Stimulated activated naive CD4-positive, alpha-beta T cell treated with Interleukin-2 at 50 U/mL for 16 hours (primary cell): ENCODE measurements at regions not wholly inside any gene's neighbourhood (a gene's known extent, or its start where the extent isn't known, plus 50 kb on each side); places are given as distances from the start of the nearest gene placed in this dataset.
"Not testable (repeated sequence)": the region's sequence is repeated elsewhere in the genome, so short reads cannot be mapped to it uniquely, and the experiment has no call there.

ENCODE experiments used
- DNase-seq: peaks from one replicate; lab custom pipeline; 2025; lab: John Stamatoyannopoulos, UW

DNA sequence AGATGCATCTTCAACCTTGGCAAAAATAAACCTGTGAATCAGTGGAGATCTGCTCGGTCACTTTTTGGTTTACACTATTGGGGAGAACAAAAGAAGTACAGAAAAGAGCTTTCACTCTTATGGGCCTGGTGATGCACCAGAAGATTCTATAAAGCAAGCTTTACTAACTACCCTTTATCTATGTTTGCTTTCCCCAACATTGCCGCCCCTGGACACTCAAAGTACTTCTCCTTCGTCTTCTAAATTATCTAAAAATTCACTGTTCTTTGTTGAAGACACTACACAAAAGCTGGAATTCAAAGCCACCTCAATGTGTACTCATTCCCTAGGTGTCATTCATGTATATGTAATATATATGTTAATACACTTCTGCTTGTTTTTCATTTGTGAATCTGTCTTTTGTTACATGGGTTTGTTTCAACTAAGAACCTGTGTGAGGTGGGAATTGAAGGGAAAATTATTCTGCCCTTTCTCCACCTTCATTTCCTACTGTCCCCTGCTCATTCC is 97.9 kb upstream of the BTN3A2 start:
- DNase-seq = no peak

- no peak for DNase-seq
Observed at GRCh38 chr6:26268659-26269402, 96.2 kb upstream of the BTN3A2 start.

DNA sequence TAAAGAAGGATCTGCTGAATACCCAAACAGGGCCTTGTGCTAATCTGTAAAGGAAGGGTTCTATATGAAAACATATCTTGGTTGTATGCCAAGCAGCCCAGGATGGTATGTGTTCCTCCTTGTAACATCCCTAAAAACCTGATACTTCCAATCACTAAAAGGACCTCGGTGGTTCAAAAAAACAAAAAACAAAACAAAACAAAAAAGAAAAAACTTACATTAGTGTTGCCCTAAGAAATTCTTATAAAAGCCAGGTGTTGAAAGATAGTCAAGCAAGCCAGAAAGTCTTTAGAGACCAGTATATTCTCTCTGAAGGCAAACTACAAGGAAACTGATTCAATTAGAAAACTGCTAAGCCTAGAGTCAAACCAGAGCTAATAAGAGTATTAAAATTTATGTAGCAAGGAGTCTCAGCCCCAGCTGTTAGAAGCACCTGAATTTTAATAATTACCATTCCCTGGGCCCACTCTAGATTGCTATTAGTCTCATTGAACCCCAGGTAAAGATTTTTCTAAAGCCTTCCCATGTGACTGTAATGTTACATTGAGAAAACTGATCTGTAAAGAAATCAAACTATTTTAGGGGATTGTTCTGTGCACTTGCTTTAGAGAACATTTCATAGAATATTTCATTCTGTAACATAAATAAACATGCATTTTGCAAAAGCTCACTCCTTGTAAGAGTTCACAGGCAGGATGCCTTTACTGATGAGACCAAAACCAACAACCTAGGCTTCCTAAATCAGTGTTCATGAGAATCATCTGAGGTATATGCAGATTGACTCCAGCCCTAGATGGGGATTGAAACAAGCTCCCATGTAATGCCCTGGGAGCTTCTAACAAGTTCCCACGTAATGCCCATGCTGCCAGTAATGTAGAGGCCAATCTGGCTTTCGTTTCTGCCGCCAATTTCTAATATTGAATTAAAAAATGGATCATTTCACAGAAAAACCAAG is 95.2 kb upstream of the BTN3A2 start:
- DNase-seq = no peak

GRCh38 chr6:26270486-26270861 is 94.5 kb upstream of the BTN3A2 start:
- DNase-seq = no peak

- DNase-seq = peak; percentile 52
Observed at GRCh38 chr6:26270903-26271667, 93.9 kb upstream of the BTN3A2 start.

- DNase-seq = no peak
Observed at GRCh38 chr6:26271668-26272024, 93.4 kb upstream of the BTN3A2 start.

- peak; percentile 30 for DNase-seq
Observed at GRCh38 chr6:26272171-26272637, 92.8 kb upstream of the BTN3A2 start.

DNA sequence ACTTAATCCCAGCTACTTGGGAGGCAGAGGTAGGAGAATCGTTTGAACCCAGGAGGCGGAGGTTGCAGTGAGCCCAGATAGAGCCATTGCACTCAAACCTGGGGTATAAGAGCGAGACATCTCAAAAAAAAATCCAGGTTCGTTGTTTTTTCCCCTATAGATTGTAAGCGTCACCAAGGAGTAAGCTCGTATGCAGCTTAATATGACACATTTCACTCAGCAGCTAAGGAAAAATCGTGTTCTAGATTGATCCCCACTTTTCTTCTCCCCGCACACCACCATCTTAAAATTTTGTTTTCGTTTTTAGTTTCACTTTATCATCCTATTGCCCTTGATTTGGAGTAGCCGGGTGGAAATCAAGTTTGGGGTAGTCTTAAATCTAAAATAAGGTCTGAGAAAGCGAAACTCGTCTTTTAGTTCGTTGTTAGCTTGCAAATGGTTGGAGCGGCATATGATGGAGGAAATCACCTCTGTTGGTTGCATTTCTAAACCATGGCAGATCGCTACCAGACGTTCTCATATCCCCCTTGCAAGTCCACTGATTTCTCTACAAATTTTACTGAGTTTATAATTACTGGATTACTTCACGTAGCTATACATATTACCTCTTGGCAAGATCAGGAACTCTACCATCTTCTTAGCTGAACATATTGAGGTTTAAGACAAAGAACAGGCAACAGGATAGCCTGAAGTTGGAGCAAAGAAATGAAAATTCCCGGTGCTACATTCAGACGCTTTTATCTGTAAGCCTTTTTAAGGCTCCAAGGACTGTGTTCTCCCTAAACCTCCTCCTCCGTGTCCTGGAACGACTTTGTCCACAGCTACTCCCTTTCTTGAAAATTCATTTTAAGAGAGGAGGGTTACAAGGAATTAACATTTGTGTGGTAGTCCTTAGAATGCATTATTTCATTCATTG is 91.1 kb upstream of the BTN3A2 start:
- DNase-seq = no peak

DNA sequence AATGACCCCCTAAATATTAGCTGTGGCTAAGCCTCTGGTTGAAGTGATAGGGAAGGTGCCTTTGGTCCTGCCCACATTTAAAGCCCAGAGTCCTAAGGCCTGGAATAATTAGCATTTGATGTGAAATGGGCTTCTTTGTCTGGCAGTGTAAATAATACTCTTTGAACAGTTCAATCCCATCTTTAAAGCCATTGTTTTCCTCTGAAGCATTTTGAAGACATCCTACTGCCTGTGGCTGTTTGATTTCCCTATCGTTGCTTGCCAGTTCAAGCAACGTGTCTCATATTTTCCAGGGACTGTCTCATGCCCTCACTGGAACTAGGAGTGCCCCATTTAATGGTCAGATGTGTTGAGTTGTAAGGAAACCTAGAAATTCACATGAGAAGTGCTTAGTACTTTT is 89.3 kb upstream of the BTN3A2 start:
- DNase-seq = no peak

- DNase-seq = no peak
Observed at GRCh38 chr6:26276841-26277648, 88.0 kb upstream of the BTN3A2 start.

DNA sequence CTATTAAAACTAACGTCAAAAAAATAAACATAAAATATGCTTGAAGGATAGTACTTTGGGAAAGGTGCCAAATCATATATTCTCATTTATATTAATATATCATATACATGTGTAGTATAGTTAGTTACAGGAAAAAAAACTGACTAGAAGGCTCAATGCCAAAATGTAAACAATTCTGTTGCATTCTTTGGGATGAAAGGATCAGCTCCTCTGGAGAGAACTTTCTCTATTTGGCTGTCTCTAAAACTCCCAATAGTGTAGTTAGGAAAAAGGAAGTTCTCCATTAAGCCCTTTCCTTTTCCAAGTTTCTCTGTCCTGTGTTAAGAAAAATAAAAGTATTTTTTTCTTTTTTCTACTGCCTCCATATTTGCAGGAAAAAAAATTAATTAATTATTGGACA is 86.5 kb upstream of the BTN3A2 start:
- DNase-seq = no peak

GRCh38 chr6:26279371-26279770 is 85.6 kb upstream of the BTN3A2 start:
- not testable (repeated sequence) for DNase-seq

- DNase-seq = no peak
Observed at GRCh38 chr6:26280407-26280806, 84.6 kb upstream of the BTN3A2 start.

DNA sequence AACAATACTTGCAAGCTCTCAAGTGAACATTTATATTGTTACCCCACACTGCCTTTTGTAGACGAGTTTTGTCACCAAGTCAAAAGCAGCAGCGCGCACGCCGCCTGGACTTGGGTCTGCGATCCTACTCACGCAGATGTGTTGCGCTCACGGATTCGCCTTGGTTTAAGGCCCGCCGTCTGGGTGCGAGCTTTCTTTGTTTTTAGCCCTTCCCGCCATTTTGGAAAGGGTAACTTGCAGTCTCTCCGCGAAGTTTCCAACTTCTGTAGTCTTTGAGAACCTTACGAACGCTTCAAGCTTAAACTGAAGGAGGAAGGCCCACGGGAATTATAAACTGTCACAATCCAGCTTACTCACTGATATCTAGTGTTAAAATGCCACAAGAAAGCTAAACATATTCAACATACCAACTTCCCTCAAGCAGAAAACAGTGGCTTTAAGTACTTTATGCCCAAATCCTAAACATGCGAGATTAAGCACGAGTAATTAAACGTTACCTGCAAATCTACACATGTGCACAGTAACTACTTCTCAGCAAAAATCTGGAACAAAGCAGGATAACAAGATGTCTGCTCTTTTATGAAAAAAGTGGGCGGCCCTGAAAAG is 80.4 kb upstream of the BTN3A2 start:
- DNase-seq = peak; percentile 12

GRCh38 chr6:26285143-26286134 is 79.6 kb upstream of the BTN3A2 start:
- DNase-seq = peak; percentile 91

DNA sequence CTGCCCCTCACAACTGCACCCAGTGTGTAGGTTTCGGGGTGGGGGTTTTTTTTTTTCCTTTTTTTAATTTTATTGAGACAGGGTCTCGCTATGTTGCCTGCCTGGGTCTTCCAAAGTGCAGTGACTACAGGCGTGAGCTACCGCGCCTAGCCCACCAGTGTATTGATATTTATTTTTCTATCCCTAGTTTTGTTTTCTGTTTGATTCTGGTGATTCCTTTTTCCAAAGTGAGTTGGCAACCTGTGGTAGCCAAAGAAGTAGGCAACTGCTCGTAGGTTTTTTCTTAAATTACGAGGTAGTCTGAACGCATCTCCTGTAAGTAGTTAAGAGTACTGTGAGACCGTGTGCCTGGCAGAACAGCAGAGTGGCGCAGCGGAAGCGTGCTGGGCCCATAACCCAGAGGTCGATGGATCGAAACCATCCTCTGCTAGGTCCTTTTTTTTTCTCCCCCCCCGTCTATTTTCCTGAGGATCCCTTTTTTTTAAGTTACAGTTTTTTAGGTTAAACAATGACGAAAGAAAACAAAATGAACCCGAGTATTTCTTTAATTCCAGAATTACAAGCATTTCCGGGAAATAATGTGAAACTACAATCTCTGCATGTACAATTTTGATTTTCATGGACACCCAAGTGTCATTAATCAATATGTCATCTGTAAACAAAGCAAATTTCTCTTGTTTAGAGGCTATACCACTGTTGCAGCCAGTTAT is 78.7 kb upstream of the BTN3A2 start:
- peak; percentile 47 for DNase-seq

- no peak for DNase-seq
Observed at GRCh38 chr6:26288155-26288554, 76.8 kb upstream of the BTN3A2 start.

- DNase-seq = no peak
Observed at GRCh38 chr6:26290941-26291340, 74.1 kb upstream of the BTN3A2 start.
